ENCODE measurements at regions not wholly inside any gene's neighbourhood (a gene's known extent, or its start where the extent isn't known, plus 50 kb on each side); places are given as distances from the start of the nearest gene placed in this dataset.

DNA sequence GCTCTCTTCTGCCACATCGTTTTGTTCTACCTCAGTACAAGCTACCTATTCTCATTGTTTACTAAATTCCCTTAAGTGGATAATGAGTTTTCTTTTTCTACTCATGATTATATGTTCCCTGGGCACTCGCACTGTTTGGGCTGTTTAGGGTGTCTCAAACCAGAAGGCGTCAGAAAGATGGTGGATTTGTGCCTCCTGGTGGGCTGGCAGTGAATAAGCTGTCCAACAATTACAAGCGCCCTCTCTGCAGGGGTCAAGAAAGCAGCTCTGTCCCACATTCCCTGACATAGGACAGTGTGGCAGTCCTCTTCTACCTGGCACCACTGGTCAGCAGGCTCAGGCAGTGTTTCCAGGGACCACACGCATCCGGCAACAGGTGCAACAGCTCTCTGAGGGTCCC lies 173.4 kb upstream of the PPP2R3A start:
- TF ChIP-seq, protein P1, sequence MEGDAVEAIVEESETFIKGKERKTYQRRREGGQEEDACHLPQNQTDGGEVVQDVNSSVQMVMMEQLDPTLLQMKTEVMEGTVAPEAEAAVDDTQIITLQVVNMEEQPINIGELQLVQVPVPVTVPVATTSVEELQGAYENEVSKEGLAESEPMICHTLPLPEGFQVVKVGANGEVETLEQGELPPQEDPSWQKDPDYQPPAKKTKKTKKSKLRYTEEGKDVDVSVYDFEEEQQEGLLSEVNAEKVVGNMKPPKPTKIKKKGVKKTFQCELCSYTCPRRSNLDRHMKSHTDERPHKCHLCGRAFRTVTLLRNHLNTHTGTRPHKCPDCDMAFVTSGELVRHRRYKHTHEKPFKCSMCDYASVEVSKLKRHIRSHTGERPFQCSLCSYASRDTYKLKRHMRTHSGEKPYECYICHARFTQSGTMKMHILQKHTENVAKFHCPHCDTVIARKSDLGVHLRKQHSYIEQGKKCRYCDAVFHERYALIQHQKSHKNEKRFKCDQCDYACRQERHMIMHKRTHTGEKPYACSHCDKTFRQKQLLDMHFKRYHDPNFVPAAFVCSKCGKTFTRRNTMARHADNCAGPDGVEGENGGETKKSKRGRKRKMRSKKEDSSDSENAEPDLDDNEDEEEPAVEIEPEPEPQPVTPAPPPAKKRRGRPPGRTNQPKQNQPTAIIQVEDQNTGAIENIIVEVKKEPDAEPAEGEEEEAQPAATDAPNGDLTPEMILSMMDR (IDR thresholded peaks at IDR 0.05), result no peak
- no peak for TF ChIP-seq POLR2A (IDR thresholded peaks at IDR 0.05)

Measured in uterus (tissue), 2 donors.